ENCODE measurements at regions not wholly inside any gene's neighbourhood (a gene's known extent, or its start where the extent isn't known, plus 50 kb on each side); places are given as distances from the start of the nearest gene placed in this dataset.

- BruUV-seq (replicated peaks): no TSS peak
- no peaks in the 10 kb centered on the region for H3K79me2 ChIP-seq (ENCODE audit: control insufficient read depth, insufficient read depth, low read length)
- H2AFZ ChIP-seq (ENCODE audit: low read depth, low read length): no peak overlapping the region
- H3K27me3 ChIP-seq (ENCODE audit: control insufficient read depth in 2 of 2, insufficient read depth in 2 of 2, low read length in 2 of 2): peaks cover 0 to 5% of the 10 kb centered on the region in 2 experiments
- CTCF ChIA-PET: interaction anchor here (1.2 to 3.9 kb wide), 4 partner anchors 23 to 71 kb away, joined by 4 to 21 read pairs (median 4); no protein-coding TSS in a partner anchor
- no peak overlapping the region for H3K27ac ChIP-seq (ENCODE audit: insufficient read depth, low read depth, low read length)
- DNase-seq (ENCODE audit: low read depth, low spot score): no peak
- no peaks in the 10 kb centered on the region for H3K36me3 ChIP-seq (ENCODE audit: control insufficient read depth in 2 of 2, extremely low read depth in 1 of 2, insufficient read depth in 2 of 2, low read length in 2 of 2)
- TF ChIP-seq POLR2AphosphoS5 (IDR thresholded peaks at IDR 0.05; ENCODE audit: insufficient read depth, low read depth, low read length) (no peak), FOS (IDR thresholded peaks at IDR 0.05; ENCODE audit: borderline replicate concordance, insufficient read depth, low read length) (no peak), EZH2 (IDR thresholded peaks at IDR 0.05; ENCODE audit: borderline replicate concordance, low read depth, low read length, severe bottlenecking) (no peak), MAX (IDR thresholded peaks at IDR 0.05; ENCODE audit: insufficient read depth, insufficient read length) (no peak), CTCF (IDR thresholded peaks at IDR 0.05; ENCODE audit: extremely low read depth in 1 of 2, insufficient read depth in 1 of 2, low read depth in 1 of 2, low read length in 2 of 2) (no peak), JUN (IDR thresholded peaks at IDR 0.05; ENCODE audit: borderline replicate concordance, insufficient read depth, insufficient read length, low read depth) (no peak), POLR2A (IDR thresholded peaks at IDR 0.05; ENCODE audit: low read depth, low read length) (no peak), MYC (IDR thresholded peaks at IDR 0.05; ENCODE audit: low read depth, low read length) (no peak), GATA2 (IDR thresholded peaks at IDR 0.05; ENCODE audit: insufficient read depth, insufficient read length, low read depth, low read length) (no peak)
- no peaks in the 10 kb centered on the region for H3K9me1 ChIP-seq (replicated peaks; ENCODE audit: control insufficient read depth, extremely low read depth, insufficient read depth, low read length)
- intact Hi-C loops (cut with micrococcal nuclease) (no loop called here), dilution Hi-C loops (cut with MboI; ENCODE audit: extremely low pct_ligation_motif_present, low sequenced_read_pairs) (no loop called here)
- H3K9me3 ChIP-seq (replicated peaks; ENCODE audit: control insufficient read depth, insufficient read depth, low read length): no peaks in the 10 kb centered on the region
- H4K20me1 ChIP-seq (replicated peaks; ENCODE audit: control insufficient read depth, extremely low read depth, insufficient read depth, low read length): no peaks in the 10 kb centered on the region
- POLR2A ChIA-PET: no interaction called here
- FAIRE-seq: no peak
- peaks cover 3% of the 10 kb centered on the region for H3K4me1 ChIP-seq (ENCODE audit: control insufficient read depth, extremely low read depth, insufficient read depth, low read length)
- no peak overlapping the region for H3K9ac ChIP-seq (replicated peaks; ENCODE audit: extremely low read depth, insufficient read depth, low read length)
- no peak overlapping the region for H3K4me2 ChIP-seq (ENCODE audit: insufficient read depth, low read length)
- H3K4me3 ChIP-seq (replicated peaks in 1 of 3; ENCODE audit: insufficient read depth in 1 of 3, low read depth in 1 of 3, low read length in 3 of 3): no peak overlapping the region
Measured at GRCh38 chr17:55571095-55571494, 59.8 kb upstream of the SMIM36 start.
